H1 (cell line): ENCODE measurements at regions not wholly inside any gene's neighbourhood (a gene's known extent, or its start where the extent isn't known, plus 50 kb on each side); places are given as distances from the start of the nearest gene placed in this dataset.

ENCODE experiments used
- BCL11A ChIP-seq, 2 experiments: IDR thresholded peaks; one replicate each; pipeline ENCODE4 v1.6.1; 2011; ENCODE audit warnings: low read depth in 2 of 2, low read length in 2 of 2, mild to moderate bottlenecking in 2 of 2
- CBX5 ChIP-seq: fragments of 300-800, 300-1000 bp; sonication (generic); IDR thresholded peaks from 2 replicates; pipeline ENCODE4 v1.7.1; 2016; ENCODE audit warnings: antibody characterized with exemption, low read length, low read depth
- CREB1 ChIP-seq: IDR thresholded peaks from 2 replicates; pipeline ENCODE4 v1.6.1; 2012; ENCODE audit warnings: inconsistent platforms
- EP300 ChIP-seq, 2 experiments: IDR thresholded peaks; 1 replicate in 1 of 2; 2 replicates in 1 of 2; pipeline ENCODE4 v1.6.1; 2011 to 2012; ENCODE audit warnings: low read depth in 2 of 2, low read length in 2 of 2, mild to moderate bottlenecking in 2 of 2, borderline replicate concordance in 1 of 2, inconsistent platforms in 1 of 2, moderate library complexity in 1 of 2
- EZH2 ChIP-seq: fragments of 200-600 bp; sonication (generic); IDR thresholded peaks from 2 replicates; pipeline ENCODE4 v1.7.1; 2012; ENCODE audit warnings: low read depth, mild to moderate bottlenecking, moderate library complexity, low read length, inconsistent platforms; ENCODE audit not compliant: severe bottlenecking
- GTF2F1 ChIP-seq: IDR thresholded peaks from 2 replicates; pipeline ENCODE4 v1.6.1; 2012; ENCODE audit warnings: low read depth, low read length, improper control_type of control experiment, borderline replicate concordance
- POLR2A ChIP-seq, 2 experiments: IDR thresholded peaks; 1 replicate in 1 of 2; 2 replicates in 1 of 2; pipeline ENCODE4 v1.6.1; 2011; ENCODE audit warnings: low read depth in 2 of 2, low read length in 2 of 2, mild to moderate bottlenecking in 2 of 2; ENCODE audit errors: control extremely low read depth in 1 of 2
- RAD21 ChIP-seq, 2 experiments: IDR thresholded peaks in 1 of 2; conservative IDR thresholded peaks in 1 of 2; 2 replicates each; pipeline ENCODE4 v1.6.1; 2011; ENCODE audit warnings: low read depth in 2 of 2, low read length in 2 of 2, improper control_type of control experiment in 1 of 2, inconsistent platforms in 1 of 2, mild to moderate bottlenecking in 1 of 2, moderate library complexity in 1 of 2
- TF ChIP-seq, protein P1 (sequence below), 3 experiments: IDR thresholded peaks; 1 replicate in 2 of 3; 2 replicates in 1 of 3; pipeline versions ENCODE4 v1.5.1 to v1.6.1; 2011; ENCODE audit warnings: low read length in 3 of 3, mild to moderate bottlenecking in 3 of 3, inconsistent platforms in 2 of 3, low read depth in 1 of 3, moderate library complexity in 1 of 3; ENCODE audit not compliant: insufficient read depth in 1 of 3; ENCODE audit errors: control extremely low read depth in 1 of 3

DNA sequence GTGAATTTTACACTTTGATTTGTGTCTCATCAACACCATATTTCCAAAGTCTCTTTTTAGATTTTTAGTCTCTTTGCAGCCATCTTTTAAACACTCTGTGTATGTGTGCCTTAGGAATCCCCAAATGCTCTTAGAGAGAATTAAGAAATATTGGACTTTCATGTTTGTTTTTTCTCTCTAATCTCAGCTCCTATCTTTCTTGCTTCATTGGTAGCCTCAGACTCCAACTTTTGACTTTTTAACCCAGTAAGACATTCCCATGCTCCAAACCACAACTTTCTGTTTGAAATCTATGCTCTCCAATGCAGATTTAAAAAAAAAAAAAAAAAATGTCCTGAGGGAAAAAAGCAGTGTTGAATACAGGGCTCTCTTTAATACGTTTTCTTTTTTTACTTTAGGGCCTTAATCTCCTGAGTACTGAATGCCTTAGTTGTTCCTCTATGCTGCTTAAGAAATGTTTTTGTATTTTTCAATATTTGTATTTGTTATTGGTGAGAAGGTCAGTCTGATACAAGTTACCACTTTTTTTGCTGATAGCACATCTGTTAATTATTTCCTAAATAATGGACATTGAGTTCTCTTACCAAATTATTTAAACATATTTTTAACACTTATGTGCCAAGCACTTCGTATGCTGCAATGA, 489.9 kb downstream of the NXPH1 start:
- TF ChIP-seq CREB1 = no peak
- TF ChIP-seq GTF2F1 = no peak
- no peak for TF ChIP-seq CBX5
- TF ChIP-seq, protein P1, sequence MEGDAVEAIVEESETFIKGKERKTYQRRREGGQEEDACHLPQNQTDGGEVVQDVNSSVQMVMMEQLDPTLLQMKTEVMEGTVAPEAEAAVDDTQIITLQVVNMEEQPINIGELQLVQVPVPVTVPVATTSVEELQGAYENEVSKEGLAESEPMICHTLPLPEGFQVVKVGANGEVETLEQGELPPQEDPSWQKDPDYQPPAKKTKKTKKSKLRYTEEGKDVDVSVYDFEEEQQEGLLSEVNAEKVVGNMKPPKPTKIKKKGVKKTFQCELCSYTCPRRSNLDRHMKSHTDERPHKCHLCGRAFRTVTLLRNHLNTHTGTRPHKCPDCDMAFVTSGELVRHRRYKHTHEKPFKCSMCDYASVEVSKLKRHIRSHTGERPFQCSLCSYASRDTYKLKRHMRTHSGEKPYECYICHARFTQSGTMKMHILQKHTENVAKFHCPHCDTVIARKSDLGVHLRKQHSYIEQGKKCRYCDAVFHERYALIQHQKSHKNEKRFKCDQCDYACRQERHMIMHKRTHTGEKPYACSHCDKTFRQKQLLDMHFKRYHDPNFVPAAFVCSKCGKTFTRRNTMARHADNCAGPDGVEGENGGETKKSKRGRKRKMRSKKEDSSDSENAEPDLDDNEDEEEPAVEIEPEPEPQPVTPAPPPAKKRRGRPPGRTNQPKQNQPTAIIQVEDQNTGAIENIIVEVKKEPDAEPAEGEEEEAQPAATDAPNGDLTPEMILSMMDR (IDR thresholded peaks at IDR 0.05; ENCODE audit: control extremely low read depth in 1 of 3, insufficient read depth in 1 of 3, low read depth in 1 of 3, low read length in 3 of 3) = no peak
- no peak for TF ChIP-seq POLR2A (IDR thresholded peaks at IDR 0.05; ENCODE audit: control extremely low read depth in 1 of 2, low read depth in 2 of 2, low read length in 2 of 2)
- TF ChIP-seq EZH2 = no peak
- no peak for TF ChIP-seq RAD21 (IDR thresholded peaks at IDR 0.05 in 1 of 2, conservative IDR thresholded peaks at IDR 0.05 in 1 of 2; ENCODE audit: low read depth in 2 of 2, low read length in 2 of 2)
- no peak for TF ChIP-seq BCL11A (IDR thresholded peaks at IDR 0.05; ENCODE audit: low read depth in 2 of 2, low read length in 2 of 2)
- TF ChIP-seq EP300 (IDR thresholded peaks at IDR 0.05; ENCODE audit: borderline replicate concordance in 1 of 2, low read depth in 2 of 2, low read length in 2 of 2) = no peak
